ENCODE measurements at regions not wholly inside any gene's neighbourhood (a gene's known extent, or its start where the extent isn't known, plus 50 kb on each side); places are given as distances from the start of the nearest gene placed in this dataset.

GRCh38 chr19:31962561-31962996 is 382.8 kb upstream of the ZNF507 start:
- TF ChIP-seq POLR2A (IDR thresholded peaks at IDR 0.05): no peak
- no peak for TF ChIP-seq CTCF (IDR thresholded peaks at IDR 0.05)
